GM21526 (cell line): ENCODE measurements at regions not wholly inside any gene's neighbourhood (a gene's known extent, or its start where the extent isn't known, plus 50 kb on each side); places are given as distances from the start of the nearest gene placed in this dataset.

Source experiments
- ATAC-seq: cut with Tn5 transposase; IDR thresholded peaks from one replicate; pipeline ENCODE4 v1.9.1; 2021; ENCODE audit warnings: moderate library complexity; ENCODE audit not compliant: unreplicated experiment, low FRiP score

DNA sequence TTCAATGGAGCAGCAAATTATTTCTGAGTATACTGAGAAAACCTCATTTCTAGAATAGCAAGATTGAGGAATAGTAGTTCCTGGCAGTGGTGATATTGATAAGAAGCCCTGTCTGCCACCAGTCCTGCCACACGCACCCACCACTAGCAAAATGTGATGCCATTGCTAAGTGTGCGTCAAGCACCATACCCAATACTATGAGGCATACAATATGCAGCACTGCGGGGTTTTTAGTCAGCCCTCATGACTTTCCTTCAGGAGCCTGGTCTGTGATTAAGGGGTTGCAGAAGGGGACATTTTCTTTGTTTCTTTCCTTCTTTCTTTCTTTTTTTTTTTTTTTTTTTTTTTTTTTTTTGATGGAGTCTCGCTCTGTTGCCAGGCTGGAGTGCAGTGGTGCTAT lies 128.7 kb upstream of the USP38 start:
- no peak for ATAC-seq

DNA sequence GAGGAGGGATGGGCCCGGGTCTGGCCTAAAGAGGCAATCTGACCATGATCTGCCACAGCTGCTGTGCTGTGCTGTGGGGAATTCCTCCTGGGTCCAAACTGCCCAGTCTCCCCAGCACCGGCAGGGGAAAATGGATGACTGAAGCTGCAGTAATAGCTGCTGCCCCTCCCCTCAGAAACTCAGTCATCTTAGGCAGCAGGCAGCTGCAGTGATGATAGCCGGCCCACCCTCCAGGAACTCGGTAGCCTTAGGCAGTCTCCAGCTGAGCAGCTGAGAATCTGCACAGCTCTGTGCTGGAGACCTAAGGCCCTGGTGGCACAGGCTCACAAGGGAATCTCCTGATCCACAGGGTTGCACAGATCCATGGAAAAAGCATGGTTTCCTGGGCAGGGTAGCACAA lies 113.4 kb upstream of the USP38 start:
- ATAC-seq, result no peak

DNA sequence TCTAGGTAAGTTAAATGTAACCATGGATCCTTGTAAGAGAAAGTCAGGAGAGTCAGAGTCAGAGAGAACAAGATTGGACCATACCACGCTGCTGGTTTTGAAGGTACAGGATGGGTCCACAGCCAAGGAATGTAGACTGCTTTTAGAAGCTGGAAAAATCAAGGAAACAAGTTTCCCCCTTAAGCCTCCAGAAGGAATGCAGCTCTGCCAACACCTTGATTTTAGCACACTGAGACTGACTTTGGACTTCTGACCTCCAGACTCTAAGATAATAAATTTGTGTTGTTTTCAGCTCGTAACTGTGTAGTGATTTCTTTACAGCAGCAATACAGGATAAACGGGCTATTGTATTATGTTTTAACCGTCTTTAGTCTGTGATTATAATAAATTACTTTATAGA lies 108.0 kb upstream of the USP38 start:
- ATAC-seq, result no peak

DNA sequence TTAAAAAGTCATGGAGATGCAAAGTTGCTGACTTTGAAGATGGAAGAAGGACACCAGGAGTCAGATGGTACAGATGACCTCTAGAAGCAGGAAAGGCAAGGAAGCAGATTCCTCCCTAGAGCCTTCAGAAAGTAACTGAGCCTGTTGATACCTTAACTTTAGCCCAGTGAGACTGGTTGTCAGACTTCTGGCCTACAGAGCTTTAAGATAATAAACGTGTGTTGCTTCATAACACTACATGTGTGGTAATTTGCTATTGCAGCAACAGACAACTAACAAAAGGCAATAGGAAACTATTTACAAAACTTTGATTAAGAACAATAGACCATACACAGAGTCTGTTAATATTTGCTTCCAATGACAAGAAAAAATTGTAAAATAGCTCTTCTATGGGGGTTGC lies 102.0 kb upstream of the USP38 start:
- ATAC-seq, result no peak

DNA sequence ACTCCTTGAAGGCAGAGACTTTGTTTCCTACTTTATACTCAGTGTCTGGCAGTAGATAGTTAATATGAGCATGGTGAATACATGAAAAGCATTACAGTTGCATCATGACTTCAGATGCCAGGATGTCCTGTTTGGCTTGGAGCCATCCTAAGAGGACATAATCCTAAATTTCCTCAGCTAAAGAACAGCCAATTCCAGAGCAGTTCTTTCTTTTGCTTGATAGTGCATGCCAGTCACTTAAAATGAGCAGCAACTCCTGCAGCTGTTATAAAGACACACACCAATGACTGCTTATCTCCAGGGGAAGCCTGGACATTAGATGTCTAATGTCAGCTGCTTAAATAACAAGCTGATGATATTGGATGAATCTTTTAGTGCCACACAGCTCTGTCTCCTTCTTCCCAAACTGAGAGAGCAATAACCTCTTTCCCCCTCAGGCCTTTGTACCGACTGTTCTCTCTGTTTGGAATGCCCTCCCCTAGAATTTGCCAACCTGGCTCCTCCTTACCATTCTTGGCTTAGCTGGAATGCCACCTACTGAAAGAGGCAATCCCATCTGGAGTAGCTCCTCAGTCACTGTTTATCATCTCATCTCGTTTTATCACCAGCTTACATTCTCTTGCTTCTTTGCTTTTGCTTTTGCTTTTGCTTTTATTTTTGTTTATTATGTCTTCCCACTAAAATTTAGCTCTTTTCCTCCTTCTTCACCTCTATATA lies 100.8 kb upstream of the USP38 start:
- no peak for ATAC-seq

DNA sequence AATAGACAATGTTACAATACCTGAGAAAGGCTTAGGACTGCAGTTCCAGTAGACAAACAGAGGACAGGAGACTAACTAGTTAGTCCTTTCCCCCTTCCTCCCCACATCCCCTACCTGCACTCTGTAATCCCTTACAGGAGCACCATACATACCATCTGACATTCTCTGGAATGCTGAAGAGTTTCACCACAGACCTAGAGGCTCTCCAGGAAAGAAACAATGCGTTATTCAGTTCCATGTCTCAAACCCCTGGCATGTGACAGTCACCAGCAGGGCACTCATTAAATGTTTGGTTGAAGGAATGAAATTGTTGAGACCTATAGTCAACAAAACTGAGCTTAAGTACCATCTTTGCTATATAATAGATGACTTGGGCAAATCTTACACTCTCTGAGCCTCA lies 100.2 kb upstream of the USP38 start:
- no peak for ATAC-seq

DNA sequence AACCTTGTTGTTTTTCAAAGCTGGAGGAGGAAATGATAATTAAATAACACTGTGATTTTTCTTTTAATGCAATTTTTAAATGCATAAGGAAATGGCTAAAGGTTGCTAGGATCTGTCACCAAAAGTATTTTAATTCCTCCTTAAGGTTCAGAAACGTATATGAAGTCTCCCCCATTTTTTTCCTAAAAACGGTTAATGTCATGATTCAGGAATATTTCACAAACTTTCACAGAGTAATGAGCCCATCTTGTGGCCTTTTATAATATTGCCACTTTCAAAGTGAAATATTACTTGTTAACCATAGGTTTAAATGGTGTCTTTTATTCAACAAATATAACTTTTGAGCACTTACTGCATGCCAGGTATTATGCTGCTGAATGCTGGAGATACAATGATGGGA lies 99.5 kb upstream of the USP38 start:
- ATAC-seq, result no peak

DNA sequence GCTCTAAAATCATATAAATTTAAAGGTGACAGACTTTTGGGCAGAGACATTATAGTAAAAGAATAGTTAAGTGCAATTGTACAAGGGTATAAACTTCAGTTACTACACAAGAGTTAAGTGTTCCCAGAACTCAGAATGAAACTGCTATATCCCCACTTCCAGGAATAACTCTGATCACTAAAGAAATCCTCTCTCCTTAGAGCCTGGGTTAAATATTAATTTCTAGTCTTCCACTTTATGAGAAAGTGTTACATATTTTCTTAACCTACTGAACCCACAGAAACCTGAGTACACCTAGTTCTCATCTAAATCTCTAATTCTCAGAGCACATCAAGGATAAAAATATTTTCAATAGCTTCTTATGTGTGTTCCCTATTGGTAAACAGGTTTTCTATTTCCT lies 99.1 kb upstream of the USP38 start:
- no peak for ATAC-seq

DNA sequence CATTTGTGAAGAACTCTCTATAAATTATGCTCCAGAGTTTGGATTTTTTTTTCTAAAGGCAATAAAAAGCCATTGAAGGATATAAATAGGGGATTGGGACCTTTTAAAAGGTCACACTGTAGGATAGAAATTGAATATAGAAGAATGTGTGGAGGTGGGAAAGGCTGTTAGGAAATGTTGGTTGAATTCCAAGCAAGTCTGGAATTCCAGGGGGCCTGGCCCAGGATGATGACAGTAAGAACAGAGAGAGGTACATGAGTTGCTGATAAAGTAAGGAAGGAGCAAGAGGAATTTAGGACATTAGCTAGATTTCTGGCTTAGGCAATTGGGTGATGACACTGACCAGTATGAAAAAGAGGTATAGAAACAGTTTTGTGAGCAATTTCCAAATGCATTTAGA lies 95.4 kb upstream of the USP38 start:
- ATAC-seq, result no peak

DNA sequence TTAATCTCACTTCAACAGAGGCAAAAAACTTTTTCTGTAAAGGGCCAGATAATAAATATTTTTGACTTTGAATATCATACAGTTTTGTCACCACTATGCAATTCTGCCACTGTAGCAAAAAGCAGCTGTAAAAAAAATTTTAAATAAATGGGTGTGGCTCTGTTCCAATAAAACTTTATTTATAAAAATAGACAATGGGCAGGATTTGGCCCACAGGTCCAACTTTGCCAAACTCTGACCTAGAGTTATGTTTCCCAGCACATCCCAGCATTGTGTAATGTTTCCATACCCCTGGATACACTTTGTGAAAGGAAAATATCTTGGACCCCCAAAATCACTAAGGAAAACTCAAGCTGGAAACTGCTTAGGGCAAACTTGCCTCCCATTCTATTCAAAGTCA lies 94.9 kb upstream of the USP38 start:
- no peak for ATAC-seq

DNA sequence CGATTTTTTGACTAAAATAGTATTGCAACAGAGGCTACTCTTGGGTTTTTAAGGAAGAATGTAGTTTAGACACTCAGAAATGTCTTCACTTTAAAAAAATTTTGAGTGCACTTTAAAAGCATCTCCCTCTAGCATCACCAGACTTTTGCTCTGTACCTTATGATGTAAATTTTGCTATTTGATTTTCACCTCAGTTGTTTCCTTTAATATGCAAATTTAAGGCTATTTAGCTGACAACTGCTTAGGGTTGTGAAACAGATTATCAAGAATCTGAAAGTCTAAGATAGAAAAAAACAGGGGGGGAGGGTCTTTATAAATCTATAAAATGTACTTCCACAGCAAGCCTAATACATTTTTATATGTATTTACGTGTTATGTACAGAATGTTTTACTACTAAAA lies 92.9 kb upstream of the USP38 start:
- ATAC-seq, result no peak

DNA sequence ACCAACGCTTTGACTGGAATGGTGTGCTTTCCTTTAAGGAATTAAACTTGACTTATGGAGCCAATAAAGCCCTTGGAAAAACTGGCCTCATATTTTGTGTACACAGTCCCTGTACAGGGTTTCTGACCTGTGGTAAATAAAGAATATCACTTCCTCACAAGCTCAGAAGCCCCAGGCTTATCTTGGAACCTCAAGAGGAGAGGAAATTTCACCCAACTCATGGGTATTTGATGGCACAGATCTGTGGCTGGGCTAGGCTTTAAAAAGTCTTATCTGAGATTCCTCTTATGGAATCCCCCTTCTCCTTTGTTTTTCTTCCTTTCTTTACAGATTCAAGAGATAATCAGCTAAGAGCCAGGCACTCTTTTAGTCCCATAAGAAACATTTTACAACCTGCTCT lies 89.3 kb upstream of the USP38 start:
- ATAC-seq, result no peak

DNA sequence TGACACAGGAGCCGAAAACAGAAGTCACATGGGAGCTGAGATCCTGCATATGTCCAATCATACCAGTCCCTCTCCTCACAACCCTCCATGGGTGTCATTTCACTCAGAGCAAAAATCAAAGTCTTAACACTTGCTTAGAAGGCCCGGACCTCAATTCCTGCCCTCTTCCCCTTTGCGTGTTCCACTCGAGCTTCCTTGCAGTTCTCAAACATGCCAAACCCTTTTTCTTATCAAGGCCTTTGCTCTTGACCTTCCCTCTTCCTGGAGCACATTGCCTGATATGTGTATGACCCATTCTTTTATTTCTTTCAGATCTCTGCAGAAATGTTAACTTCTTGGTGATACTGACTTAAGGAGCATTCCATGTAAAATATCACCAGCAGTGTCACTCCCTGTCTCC lies 87.0 kb upstream of the USP38 start:
- ATAC-seq, result no peak

DNA sequence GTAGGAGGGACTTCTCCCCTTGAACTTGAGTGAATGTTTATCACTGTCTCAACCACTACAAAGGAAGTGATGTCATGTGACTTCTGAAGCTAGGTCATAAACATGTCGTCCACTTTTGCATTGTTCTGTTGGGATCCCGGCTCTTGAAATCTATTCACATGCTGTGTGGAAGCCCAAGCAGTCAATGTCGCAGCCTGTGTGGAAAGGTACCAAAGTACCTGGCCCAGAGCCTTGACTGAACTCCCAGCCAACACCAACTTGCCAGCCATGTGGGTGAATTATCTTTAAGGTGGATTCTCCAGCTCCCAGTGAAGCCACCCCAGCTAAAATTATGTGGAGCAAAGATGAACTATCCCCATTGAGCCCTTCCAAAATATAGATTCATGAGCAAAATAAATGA lies 85.0 kb upstream of the USP38 start:
- ATAC-seq, result no peak

DNA sequence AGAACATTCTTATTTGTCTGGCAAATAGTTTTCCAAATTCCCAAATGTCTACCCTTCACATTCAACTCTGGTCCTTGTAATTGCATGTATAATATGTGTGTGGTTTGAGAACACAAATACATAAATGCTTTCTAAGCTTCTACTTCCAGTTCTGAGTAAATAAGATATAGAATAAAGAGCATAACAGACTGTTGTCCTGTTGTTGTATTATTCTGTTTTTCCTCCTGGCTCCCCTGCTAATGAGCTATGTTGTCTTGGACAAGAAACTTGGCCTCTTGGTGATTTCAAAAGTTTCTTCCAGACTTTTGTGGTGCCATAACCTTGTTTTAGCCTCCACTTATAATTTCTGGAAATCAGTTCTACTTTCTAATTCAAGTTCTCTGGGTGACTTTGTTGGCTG lies 75.3 kb upstream of the USP38 start:
- no peak for ATAC-seq

DNA sequence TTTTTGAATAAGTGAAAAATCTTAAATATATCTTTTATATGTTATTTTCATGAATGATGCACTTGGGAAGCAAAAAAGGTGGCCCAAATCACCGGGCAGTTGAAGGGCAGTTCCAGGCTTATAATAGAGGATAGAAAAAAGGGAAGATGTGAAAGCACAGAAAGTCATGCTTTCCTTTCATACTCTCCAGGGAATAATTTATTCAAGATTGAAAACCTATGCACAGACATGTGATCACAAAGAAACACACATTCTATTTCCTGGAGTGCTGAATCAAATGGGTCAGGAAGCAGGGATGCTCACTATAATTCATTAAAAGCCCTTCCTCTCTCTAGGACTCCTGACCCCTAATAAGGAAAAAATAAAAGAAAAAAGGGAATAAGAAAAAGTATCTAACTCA lies 66.1 kb upstream of the USP38 start:
- no peak for ATAC-seq

DNA sequence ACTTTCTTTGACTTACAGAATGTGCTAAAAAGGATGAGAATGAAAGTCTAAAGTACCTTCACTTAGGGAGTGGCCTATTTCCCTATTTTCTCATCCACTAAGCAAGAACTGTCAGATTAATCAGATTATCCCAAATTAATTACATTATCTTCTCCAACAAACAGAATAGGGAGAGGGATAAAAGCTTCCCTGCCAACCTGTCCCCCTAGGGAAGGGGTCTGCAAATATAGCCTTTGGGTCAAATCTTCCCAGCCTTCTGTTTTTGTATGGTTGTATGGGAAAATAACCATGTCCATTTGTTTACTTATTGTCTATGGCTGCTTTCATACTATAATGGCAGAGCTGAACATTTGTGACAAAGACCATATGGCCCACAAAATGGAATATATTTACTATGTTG lies 57.1 kb upstream of the USP38 start:
- no peak for ATAC-seq

DNA sequence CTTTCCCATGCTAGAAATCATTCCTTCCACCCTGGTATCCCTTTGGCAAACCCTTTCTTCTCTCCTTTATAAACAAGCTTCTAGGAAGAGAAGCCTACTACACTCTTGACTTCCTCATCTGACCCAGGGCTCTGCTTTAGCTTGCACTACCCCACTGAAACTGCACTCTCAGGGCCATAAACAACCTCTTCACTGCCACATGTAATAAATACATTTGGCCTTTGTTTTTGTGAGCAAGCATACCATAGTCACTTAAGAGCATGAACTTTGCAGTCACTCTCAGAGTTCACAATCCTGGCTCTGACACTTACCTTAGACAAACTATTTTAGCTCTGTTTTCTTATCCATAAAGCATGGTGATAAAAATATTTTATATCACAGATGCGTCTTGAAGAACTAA lies 50.7 kb upstream of the USP38 start:
- ATAC-seq, result no peak
